GM20000 (cell line): ENCODE measurements at regions not wholly inside any gene's neighbourhood (a gene's known extent, or its start where the extent isn't known, plus 50 kb on each side); places are given as distances from the start of the nearest gene placed in this dataset.
"Not testable (repeated sequence)": the region's sequence is repeated elsewhere in the genome, so short reads cannot be mapped to it uniquely, and the experiment has no call there.

Experiments
- DNase-seq: peaks from one replicate; pipeline ENCODE4 v3.0.0; 2012; ENCODE audit warnings: low spot score
- TF ChIP-seq, protein P1 (sequence below): IDR thresholded peaks from 2 replicates; pipeline ENCODE4 v1.5.1; 2012; ENCODE audit warnings: mild to moderate bottlenecking, control low read depth; ENCODE audit errors: extremely low read depth, missing control alignments

DNA sequence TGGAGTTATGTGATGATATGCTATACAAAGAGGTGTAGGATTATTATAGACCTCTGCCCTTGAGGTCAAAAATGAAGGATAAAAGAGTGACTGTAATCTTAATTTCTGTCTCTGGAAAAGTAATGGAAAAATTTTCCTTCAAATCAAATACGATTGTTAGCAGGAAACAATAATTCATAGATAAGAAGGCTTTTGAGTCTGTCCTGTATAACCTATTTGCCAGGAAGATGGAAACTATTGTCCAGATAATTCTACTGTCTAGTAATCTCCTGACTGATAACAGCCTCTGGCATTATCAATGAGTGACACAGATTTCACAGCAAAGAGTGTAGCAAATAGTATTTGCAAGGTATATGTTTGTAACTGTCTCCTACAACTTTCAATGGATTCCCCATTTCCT lies 307.8 kb downstream of the MTX2 start:
- no peak for DNase-seq
- TF ChIP-seq, protein P1, sequence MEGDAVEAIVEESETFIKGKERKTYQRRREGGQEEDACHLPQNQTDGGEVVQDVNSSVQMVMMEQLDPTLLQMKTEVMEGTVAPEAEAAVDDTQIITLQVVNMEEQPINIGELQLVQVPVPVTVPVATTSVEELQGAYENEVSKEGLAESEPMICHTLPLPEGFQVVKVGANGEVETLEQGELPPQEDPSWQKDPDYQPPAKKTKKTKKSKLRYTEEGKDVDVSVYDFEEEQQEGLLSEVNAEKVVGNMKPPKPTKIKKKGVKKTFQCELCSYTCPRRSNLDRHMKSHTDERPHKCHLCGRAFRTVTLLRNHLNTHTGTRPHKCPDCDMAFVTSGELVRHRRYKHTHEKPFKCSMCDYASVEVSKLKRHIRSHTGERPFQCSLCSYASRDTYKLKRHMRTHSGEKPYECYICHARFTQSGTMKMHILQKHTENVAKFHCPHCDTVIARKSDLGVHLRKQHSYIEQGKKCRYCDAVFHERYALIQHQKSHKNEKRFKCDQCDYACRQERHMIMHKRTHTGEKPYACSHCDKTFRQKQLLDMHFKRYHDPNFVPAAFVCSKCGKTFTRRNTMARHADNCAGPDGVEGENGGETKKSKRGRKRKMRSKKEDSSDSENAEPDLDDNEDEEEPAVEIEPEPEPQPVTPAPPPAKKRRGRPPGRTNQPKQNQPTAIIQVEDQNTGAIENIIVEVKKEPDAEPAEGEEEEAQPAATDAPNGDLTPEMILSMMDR, result no peak

GRCh38 chr2:176578292-176578691 lies 309.1 kb downstream of the MTX2 start:
- not testable (repeated sequence) for DNase-seq

GRCh38 chr2:176579608-176580007 lies 310.4 kb downstream of the MTX2 start:
- DNase-seq, result no peak
- TF ChIP-seq, protein P1, result no peak

DNA sequence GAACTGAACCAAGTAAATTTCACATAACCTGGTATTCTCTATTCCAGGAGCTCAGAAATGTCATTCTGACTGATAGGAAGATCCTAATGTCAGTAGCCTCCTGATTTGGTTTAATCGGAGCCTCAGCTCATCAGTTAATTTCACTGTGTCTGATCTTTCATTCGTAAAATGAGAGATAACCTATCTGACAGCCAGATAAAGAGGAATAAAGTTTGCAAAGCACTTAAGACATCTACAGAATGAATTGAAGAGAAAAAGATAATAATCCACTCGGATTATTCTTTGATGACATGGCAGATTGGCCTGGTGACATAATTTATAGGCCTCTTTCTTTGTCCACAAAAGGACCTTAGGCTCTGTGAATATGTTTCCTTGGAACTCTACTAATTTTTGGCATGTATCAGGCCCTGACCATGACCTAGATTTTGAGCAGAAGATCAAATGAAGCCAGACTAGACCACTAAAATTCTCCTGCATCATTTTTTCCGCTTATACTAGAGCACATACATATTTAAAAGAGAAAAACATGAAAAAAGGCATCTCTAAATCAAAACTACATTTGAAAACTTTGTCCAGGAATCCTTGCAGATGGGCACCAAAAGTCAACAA lies 312.4 kb downstream of the MTX2 start:
- no peak for DNase-seq
- TF ChIP-seq, protein P1, result no peak

DNA sequence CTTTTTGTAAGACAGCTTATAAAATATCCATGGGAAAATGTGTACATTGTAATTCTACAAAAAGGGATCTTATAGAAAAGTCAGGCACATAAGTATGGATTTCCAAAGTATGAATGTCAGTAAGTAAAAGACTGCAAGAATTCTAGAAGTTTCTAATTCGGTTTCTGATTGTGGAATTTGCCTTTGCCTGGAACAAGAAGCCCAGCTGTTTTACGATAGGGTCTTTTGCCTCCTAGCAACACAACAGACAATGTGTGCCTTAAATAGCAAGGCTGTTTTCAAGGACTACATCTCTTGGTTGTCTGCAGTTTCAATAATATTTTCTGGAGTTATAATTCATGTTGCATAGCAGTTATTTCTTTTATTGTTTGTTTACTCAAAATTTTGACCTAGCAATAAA lies 312.9 kb downstream of the MTX2 start:
- no peak for DNase-seq
- TF ChIP-seq, protein P1, result no peak

DNA sequence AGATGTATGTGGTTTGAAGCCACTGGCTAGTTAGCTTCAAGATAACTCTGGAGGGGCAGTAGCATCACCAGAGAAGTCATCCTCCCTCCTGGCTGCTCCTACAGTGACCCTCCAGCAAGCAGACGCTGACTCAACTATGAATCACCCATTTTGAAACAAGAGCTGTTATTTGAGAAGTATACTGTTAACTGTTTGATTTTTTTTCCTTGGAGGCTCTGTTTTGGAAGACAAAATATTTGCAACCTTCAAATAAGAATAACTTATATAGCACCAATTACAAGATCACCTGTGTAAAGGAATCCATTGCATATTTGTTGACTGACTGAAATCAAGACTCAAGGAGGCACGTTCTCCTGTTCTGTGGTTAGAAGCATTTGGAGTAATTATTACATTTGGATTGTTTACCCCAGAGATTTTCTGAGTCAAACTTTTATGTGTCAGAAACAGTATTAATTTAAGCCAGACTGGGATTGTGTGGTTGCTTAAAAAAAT lies 313.8 kb downstream of the MTX2 start:
- no peak for DNase-seq
- TF ChIP-seq, protein P1, result no peak

DNA sequence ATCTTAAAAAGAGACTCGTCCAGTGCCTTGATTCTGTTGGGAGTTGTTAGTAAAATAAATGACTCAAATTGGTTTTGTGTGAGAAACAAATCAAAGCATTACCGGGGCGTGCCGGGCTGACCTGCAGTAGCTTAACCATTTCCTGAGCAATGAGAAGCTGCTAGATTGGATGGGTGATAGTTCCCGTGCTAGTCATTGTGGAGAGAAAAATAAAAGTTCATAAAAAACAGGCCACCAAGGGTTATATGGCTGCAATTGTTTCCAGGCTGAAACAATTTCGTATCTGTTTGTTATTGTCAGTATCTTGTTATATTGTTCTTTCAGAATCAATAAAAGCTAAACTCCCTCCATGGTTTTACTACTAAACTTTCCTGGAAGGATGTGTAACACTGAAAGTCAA lies 314.4 kb downstream of the MTX2 start:
- TF ChIP-seq, protein P1, result no peak
- no peak for DNase-seq

DNA sequence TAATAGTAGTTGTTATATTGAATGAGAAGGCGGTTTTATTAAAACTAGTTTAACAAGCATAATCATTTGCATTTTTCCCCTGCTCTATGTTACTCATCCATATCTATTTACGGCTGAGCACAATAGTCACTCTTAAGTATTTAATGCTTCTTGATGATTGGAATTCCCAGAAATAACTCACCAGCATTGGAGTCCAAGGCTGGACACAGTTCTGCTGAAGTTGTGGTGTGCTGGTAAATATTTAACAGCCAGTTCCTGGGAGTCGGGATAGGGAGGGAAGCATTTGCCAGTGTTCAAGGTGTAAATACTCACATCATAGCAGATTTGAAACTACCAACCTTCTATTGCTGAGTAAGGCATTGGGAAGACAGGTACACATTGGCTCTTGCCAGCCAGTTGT lies 315.1 kb downstream of the MTX2 start:
- DNase-seq, result no peak
- TF ChIP-seq, protein P1, result no peak
